HepG2 (cell line): ENCODE measurements at regions not wholly inside any gene's neighbourhood (a gene's known extent, or its start where the extent isn't known, plus 50 kb on each side); places are given as distances from the start of the nearest gene placed in this dataset.

Experiments used
- ATAC-seq: fragments of 200-7000 bp; cut with Tn5 transposase; 3 replicates; pipeline ENCODE4 v1.9.1; 2020; ENCODE audit warnings: mild to moderate bottlenecking, moderate library complexity
- BruUV-seq: library from RNA; stranded (reverse); fragments of 400-500 nt; replicated peaks from 2 replicates; lab custom pipeline; 2021; lab: Mats Ljungman, UMichigan
- CTCF ChIA-PET: fragments of 300-600 bp; formaldehyde crosslinking; extraction: SDS; loops from one replicate; lab custom pipeline; 2021; ENCODE audit warnings: low total read pairs, inconsistent platforms, low intra/inter-chr PET ratio; lab: Yijun Ruan, JAX
- POLR2A ChIA-PET: fragments of 350-600 bp; sonication (Branson Sonifier 250); formaldehyde crosslinking; loops from one replicate; lab custom pipeline; 2020; ENCODE audit warnings: antibody characterized with exemption, inconsistent platforms; lab: Yijun Ruan, JAX
- DNase-seq: peaks from one replicate; pipeline ENCODE4 v3.0.0-alpha.2; 2015; ENCODE audit warnings: low spot score
- FAIRE-seq: peaks from 3 replicates; lab custom pipeline; 2011; peaks lifted over from hg19 to GRCh38; lab: Jason Lieb, UNC
- H2AFZ ChIP-seq: one replicate; pipeline ENCODE4 v1.6.1; 2011; ENCODE audit warnings: low read length, inconsistent platforms
- H3K27ac ChIP-seq: fragments of 300-600 bp; 3 replicates; pipeline ENCODE4 v1.8.0; 2011; ENCODE audit warnings: mixed run types, mild to moderate bottlenecking, mixed read lengths, low read length, inconsistent platforms; ENCODE audit not compliant: insufficient read depth; ENCODE audit errors: extremely low read length
- H3K27me3 ChIP-seq, 2 experiments: fragments of 200-600 bp in 1 of 2; 2 replicates in 1 of 2; 3 replicates in 1 of 2; pipeline versions ENCODE4 v1.6.0 to v1.8.0; 2011; ENCODE audit warnings: low read length in 2 of 2, mild to moderate bottlenecking in 2 of 2, moderate library complexity in 2 of 2, inconsistent platforms in 1 of 2; ENCODE audit not compliant: insufficient read depth in 2 of 2, control insufficient read depth in 1 of 2
- H3K36me3 ChIP-seq, 2 experiments: fragments of 200-600 bp in 1 of 2; replicated peaks in 1 of 2; 2 replicates in 1 of 2; 3 replicates in 1 of 2; pipeline versions ENCODE4 v1.5.1 to v1.8.0; 2011; ENCODE audit warnings: low read length in 2 of 2, inconsistent platforms in 1 of 2; ENCODE audit not compliant: insufficient read depth in 2 of 2, control insufficient read depth in 1 of 2
- H3K4me1 ChIP-seq: 2 replicates; pipeline ENCODE4 v1.5.1; 2012; ENCODE audit warnings: low read length, inconsistent platforms; ENCODE audit not compliant: insufficient read depth
- H3K4me2 ChIP-seq: 2 replicates; pipeline ENCODE4 v1.6.0; 2011; ENCODE audit warnings: low read depth, low read length, inconsistent platforms
- H3K4me3 ChIP-seq, 3 experiments: fragments of 200-600 bp in 1 of 3; sonication (generic), shearing (Covaris generic) in 1 of 3; replicated peaks in 1 of 3; 2 replicates each; pipeline ENCODE4 v1.5.1; 2011 to 2016; ENCODE audit warnings: low read length in 3 of 3, inconsistent platforms in 2 of 3, low read depth in 2 of 3, mild to moderate bottlenecking in 2 of 3, control low read depth in 1 of 3, mixed read lengths in 1 of 3; ENCODE audit not compliant: insufficient read depth in 1 of 3
- H3K79me2 ChIP-seq: one replicate; pipeline ENCODE4 v1.6.1; 2011; ENCODE audit warnings: low read length, inconsistent platforms; ENCODE audit not compliant: insufficient read depth
- H3K9ac ChIP-seq: 2 replicates; pipeline ENCODE4 v1.6.0; 2011; ENCODE audit warnings: mild to moderate bottlenecking, low read depth, low read length, inconsistent platforms; ENCODE audit not compliant: insufficient read depth
- H3K9me3 ChIP-seq: 2 replicates; pipeline ENCODE4 v1.5.1; 2012; ENCODE audit warnings: mild to moderate bottlenecking, low read length
- H4K20me1 ChIP-seq: 2 replicates; pipeline ENCODE4 v1.6.0; 2011; ENCODE audit warnings: inconsistent platforms, mild to moderate bottlenecking, low read length, moderate library complexity; ENCODE audit not compliant: insufficient read depth
- CHD4 ChIP-seq: fragments of 200-600 bp; sonication (generic); IDR thresholded peaks from 2 replicates; pipeline ENCODE4 v1.7.0; 2017; ENCODE audit warnings: mild to moderate bottlenecking, low read length, borderline replicate concordance
- GLMP ChIP-seq: sonication (generic); formaldehyde crosslinking; IDR thresholded peaks from 2 replicates; pipeline ENCODE4 v1.9.0; 2021; ENCODE audit warnings: missing genetic modification reagents, mild to moderate bottlenecking, borderline replicate concordance
- NONO ChIP-seq, 2 experiments: fragments of 450-650 bp in 1 of 2; sonication (generic) in 1 of 2; formaldehyde crosslinking in 1 of 2; IDR thresholded peaks in 1 of 2; conservative IDR thresholded peaks in 1 of 2; 2 replicates each; pipeline versions ENCODE4 v1.6.1 to v1.8.0; 2017 to 2022; ENCODE audit warnings: mild to moderate bottlenecking in 1 of 2, missing genetic modification reagents in 1 of 2, moderate library complexity in 1 of 2
- ZFP90 ChIP-seq: sonication (generic); formaldehyde crosslinking; IDR thresholded peaks from 2 replicates; pipeline ENCODE4 v1.8.0; 2022; ENCODE audit warnings: missing genetic modification reagents, mild to moderate bottlenecking, inconsistent platforms, borderline replicate concordance
- ZNF337 ChIP-seq: sonication (generic); formaldehyde crosslinking; IDR thresholded peaks from 2 replicates; pipeline ENCODE4 v1.5.1; 2020; ENCODE audit warnings: missing genetic modification reagents, low read depth, mild to moderate bottlenecking, borderline replicate concordance
- ZNF407 ChIP-seq: sonication (generic); formaldehyde crosslinking; IDR thresholded peaks from one replicate; pipeline ENCODE4 v1.5.1; 2020; ENCODE audit warnings: mild to moderate bottlenecking, missing genetic modification reagents; ENCODE audit errors: not compliant biosample characterization
- ZNF772 ChIP-seq: sonication (generic); formaldehyde crosslinking; IDR thresholded peaks from 2 replicates; pipeline ENCODE4 v1.5.0; 2020; ENCODE audit warnings: mild to moderate bottlenecking, missing genetic modification reagents
- WGBS: methylation state at CpG from one replicate; pipeline ENCODE4 v1.1.6; 2017; ENCODE audit warnings: low lambda C conversion rate; 5-methylcytosine and 5-hydroxymethylcytosine counted together
- in situ Hi-C: cut with HindIII; loops from 2 replicates; pipeline ENCODE4 v1.10.0; 2017; ENCODE audit warnings: low pct_unique_long_range_greater_than_20kb; ENCODE audit not compliant: extremely low pct_ligation_motif_present
- intact Hi-C: fragments of 100-400 bp; cut with micrococcal nuclease; formaldehyde crosslinking; loops from one replicate; pipeline ENCODE4 v1.10.0; 2022; ENCODE audit not compliant: unreplicated experiment

- TF ChIP-seq ZNF407 (no peak), GLMP (no peak)
These were observed 279.7 kb upstream of the SLC7A11 start (continued) for GRCh38 chr4:138521809-138522208.

GRCh38 chr4:138519436-138519835 is 277.3 kb upstream of the SLC7A11 start:
- Histone ChIP-seq H4K20me1 (no peaks in the 10 kb centered on the region), H3K27ac (no peak overlapping the region), H3K4me2 (no peak overlapping the region), H2AFZ (no peak overlapping the region), H3K79me2 (no peaks in the 10 kb centered on the region), H3K27me3 (no peaks in the 10 kb centered on the region), H3K4me1 (no peaks in the 10 kb centered on the region), H3K9me3 (no peaks in the 10 kb centered on the region; the same call in 1 of the 2 replicates), H3K9ac (no peak overlapping the region), H3K4me3 (no peak overlapping the region), H3K36me3 (no peaks in the 10 kb centered on the region)
- POLR2A ChIA-PET = no interaction called here
- intact Hi-C loops = no loop called here
- BruUV-seq = no TSS peak
- ATAC-seq = no peak
- DNase-seq = no peak
- no peak for FAIRE-seq
- WGBS = 1% methylated on average over 2 of the region's 2 CpGs
- in situ Hi-C loops = loop anchor here (25.0 kb wide), 1 partner anchor 482 kb away; no protein-coding TSS in a partner anchor
- CTCF ChIA-PET = no interaction called here
- TF ChIP-seq ZFP90 (no peak), ZNF337 (no peak), ZNF772 (CRISPR knock-in tag) (no peak), NONO (IDR thresholded peaks at IDR 0.05) (no peak), NONO (CRISPR knock-in tag; conservative IDR thresholded peaks at IDR 0.05) (no peak), CHD4 (no peak)
